GM12873 (cell line): ENCODE measurements at regions not wholly inside any gene's neighbourhood (a gene's known extent, or its start where the extent isn't known, plus 50 kb on each side); places are given as distances from the start of the nearest gene placed in this dataset.

Experiments
- TF ChIP-seq, protein P1 (sequence below): IDR thresholded peaks from 2 replicates; pipeline ENCODE4 v1.5.1; 2012; ENCODE audit warnings: low read depth, mild to moderate bottlenecking, moderate library complexity, low read length, control low read depth; ENCODE audit not compliant: insufficient read depth; ENCODE audit errors: missing control alignments

DNA sequence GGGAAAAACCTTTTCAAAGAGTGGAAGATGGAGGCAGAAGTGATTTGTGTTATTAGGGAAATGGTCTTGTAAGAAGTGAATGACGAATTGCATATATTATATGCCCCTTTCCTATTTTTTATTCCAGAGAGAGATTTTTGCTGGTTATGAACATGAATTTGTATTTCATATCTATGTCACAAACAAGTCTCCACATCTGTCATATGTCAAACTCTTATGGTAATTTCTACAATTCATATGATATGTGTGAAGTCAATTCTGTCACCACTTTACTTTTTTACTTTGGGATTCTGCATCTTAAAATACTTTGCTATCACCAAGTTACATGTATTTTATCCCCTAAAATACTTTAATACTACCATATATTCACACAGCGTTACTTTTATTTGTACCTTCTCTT is 594.2 kb upstream of the ARPP21 start:
- TF ChIP-seq, protein P1, sequence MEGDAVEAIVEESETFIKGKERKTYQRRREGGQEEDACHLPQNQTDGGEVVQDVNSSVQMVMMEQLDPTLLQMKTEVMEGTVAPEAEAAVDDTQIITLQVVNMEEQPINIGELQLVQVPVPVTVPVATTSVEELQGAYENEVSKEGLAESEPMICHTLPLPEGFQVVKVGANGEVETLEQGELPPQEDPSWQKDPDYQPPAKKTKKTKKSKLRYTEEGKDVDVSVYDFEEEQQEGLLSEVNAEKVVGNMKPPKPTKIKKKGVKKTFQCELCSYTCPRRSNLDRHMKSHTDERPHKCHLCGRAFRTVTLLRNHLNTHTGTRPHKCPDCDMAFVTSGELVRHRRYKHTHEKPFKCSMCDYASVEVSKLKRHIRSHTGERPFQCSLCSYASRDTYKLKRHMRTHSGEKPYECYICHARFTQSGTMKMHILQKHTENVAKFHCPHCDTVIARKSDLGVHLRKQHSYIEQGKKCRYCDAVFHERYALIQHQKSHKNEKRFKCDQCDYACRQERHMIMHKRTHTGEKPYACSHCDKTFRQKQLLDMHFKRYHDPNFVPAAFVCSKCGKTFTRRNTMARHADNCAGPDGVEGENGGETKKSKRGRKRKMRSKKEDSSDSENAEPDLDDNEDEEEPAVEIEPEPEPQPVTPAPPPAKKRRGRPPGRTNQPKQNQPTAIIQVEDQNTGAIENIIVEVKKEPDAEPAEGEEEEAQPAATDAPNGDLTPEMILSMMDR: no peak

DNA sequence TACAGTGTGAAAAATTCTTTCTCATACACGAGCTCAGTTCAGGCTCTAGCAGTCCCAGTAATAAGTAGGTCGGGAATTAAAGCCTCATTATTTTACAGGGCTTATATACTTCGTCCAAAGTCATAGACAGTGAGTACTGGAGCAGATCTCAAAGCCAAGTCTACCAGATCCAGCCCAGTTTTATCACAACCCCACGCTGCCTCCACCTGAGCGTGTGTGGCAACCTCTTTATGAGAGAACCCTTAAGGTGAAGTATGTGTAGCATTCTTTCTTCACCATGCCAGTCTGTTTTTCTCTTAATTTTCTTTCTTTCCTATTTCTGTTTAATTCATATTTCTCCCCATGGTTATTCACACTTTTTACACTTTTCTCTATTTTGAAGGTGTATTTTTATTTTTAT is 574.6 kb upstream of the ARPP21 start:
- TF ChIP-seq, protein P1: no peak

DNA sequence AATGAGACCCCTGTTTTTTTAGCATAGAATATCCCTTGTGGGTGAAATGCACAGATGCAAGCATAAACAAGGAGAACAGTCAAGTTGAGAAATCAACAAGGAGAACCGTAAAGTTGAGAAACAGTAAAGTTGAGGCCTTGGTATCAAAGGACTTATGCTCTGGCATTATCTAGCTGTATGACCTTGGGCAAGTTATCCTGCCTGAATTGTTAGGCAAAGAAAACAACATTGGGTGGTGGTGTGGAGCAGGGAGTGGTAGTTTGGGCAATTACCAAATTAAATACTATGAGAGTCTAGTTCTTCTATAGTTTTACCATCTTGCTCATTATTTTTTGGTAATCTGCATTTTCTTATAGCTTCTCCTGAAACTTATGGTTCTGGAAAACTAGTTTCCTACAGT is 573.4 kb upstream of the ARPP21 start:
- TF ChIP-seq, protein P1: no peak

DNA sequence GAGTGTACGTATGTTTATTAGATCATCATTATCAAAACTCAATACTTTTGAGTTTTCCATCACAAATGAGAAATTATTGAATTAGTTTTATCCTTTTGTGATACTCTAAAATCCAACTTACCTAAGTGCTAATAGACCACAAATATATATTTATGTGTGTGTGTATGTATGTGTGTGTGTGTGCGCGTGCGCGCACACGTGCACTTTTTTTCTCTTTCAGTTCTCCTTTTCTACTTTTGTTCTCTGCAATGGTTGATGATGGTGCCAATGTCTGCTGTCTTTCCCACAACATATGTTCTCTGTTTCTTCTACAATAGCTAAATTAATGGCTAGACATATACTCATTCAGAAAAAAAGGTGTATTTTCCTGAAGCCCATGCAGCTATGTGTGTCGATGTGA is 571.6 kb upstream of the ARPP21 start:
- TF ChIP-seq, protein P1: no peak

DNA sequence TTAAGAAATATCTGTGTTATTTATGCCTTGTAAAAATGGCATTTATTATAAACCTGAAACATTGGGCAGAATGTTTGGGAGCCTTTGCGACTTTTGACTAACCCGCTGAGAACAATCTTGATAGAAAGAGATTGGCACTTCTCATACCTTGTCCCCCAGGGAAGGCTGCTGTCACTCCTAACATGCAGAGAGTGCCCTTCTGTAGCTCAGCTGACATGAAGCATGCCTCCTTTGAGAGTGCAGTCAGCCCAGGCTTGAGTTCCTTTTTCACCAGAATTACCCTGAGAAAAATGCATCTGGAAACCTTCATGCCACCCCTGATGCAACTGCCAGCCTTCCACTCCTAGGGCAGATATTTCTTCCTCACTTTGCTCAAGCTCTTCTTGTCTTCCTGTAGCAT is 569.2 kb upstream of the ARPP21 start:
- TF ChIP-seq, protein P1: no peak

DNA sequence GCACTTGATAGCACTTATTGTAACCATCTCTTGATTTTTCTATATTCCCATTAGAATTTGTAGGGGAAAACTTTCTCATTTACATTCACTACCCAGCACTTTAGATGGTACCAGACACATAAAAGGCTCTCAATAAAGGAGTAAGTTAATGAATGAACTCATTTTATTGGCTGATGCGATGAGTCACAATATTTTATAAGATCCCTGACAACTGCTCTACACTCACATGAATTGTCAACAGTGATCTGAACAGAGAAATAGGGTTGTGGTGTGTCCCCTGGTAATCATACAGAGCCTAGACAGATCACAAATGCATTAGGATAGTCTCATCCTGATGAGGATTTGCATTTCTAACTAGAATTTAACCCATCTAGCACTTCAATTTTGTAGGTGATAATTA is 567.6 kb upstream of the ARPP21 start:
- TF ChIP-seq, protein P1: no peak

DNA sequence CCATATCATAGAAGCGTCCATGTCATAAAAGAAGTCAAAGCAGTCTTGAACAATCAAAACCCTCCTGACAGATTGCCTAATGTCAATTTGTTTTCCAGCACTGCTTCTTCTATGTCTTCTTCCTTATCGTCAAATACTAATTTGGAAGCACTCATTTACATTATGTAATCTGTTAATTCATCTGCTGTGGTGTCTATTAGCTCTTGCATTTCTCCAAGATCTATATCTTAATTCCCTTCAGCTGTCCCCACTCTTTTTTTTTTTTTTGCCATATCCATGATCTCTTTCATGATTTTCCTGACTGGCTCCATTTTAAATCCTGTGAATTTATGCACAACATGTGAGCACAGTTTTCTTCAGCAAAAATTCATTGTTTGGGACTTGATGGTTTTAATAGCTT is 560.5 kb upstream of the ARPP21 start:
- TF ChIP-seq, protein P1: no peak
